GM21360 (cell line): ENCODE measurements at regions not wholly inside any gene's neighbourhood (a gene's known extent, or its start where the extent isn't known, plus 50 kb on each side); places are given as distances from the start of the nearest gene placed in this dataset.

Experiments
- ATAC-seq: cut with Tn5 transposase; IDR thresholded peaks from one replicate; pipeline ENCODE4 v1.9.1; 2021; ENCODE audit warnings: mild to moderate bottlenecking, moderate library complexity; ENCODE audit not compliant: unreplicated experiment

DNA sequence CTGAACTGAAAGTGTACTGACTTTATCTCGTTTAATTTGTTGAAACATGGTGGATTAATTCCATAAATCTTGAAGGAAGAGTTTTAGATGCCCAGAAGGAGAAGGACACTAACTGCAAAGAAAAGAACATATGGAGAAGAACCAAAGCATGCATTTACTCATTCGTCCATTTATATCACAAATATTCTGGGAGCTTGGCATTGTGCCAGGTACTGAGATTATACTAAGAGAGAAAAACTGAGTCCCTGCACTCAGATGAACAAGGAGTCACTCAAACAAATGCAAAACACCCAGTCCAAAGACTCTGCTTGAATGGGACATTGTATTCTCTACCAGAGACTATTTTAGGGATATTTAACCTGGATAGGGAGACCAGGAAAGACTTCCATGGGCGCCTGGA is 588.0 kb upstream of the MGMT start:
- no peak for ATAC-seq

- ATAC-seq = no peak
These were observed 587.5 kb upstream of the MGMT start for GRCh38 chr10:128879441-128880140.

GRCh38 chr10:128880159-128880725 is 586.8 kb upstream of the MGMT start:
- no peak for ATAC-seq

DNA sequence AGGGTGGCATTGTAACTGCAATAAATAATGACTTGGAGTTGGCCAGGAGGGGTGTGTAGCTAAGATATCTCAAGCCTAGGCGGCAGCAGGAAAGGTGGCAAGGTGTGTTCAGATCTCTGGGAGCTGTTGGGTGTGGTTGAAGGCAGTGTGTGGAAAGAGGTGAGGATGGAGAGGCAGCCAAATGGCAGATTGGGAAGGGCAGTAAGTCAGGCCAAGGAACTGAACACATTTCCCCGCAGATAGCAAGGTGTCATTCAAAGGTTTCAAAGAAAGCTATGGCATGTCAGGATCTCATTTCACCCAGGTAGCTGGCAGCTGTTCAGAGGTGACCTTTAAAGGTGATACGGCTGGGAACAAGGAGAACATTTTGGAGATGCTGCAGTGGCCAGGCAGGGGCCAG is 586.0 kb upstream of the MGMT start:
- ATAC-seq = no peak

- no peak for ATAC-seq
These were observed 583.6 kb upstream of the MGMT start for GRCh38 chr10:128883231-128884032.

- ATAC-seq = no peak
These were observed 583.0 kb upstream of the MGMT start for GRCh38 chr10:128884033-128884425.

- ATAC-seq = no peak
These were observed 582.5 kb upstream of the MGMT start for GRCh38 chr10:128884496-128885072.

- no peak for ATAC-seq
These were observed 581.2 kb upstream of the MGMT start for GRCh38 chr10:128885573-128886555.

- ATAC-seq = no peak
These were observed 579.2 kb upstream of the MGMT start for GRCh38 chr10:128887856-128888255.

- no peak for ATAC-seq
These were observed 575.0 kb upstream of the MGMT start for GRCh38 chr10:128892005-128892404.

GRCh38 chr10:128894641-128895040 is 572.4 kb upstream of the MGMT start:
- ATAC-seq = no peak

GRCh38 chr10:128895473-128895872 is 571.6 kb upstream of the MGMT start:
- ATAC-seq = no peak

DNA sequence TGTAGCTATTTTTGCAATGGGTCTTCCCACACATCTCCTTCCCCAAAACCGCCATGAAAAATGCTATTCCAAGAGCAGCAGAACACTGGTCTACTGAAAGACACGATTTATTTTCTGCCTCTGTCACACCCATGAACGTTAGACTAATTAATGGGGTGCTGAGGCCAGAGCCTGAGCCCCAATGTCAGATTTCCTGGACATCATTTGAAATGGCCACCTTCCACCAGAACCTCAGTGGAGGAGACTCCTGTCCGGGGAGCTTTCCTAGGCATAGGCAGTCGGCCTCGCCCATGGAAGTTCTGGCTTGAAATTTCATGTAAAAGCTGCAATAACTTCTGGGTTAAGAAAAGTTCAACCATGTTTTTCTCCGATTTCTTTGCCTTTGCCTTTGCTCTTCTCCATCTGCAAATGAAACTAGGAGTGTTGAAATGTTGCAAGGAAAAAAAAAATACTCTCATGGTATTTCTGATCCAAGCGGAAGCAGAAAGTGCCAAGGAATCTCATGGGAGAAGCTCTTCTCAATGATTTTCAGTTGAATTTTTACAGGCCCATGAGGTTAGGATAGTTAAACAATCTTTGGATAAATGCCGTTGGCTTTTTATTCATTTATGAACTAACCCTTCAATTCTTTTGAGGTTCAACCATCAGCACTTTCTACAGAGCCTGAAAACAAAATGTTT is 570.8 kb upstream of the MGMT start:
- ATAC-seq = no peak

DNA sequence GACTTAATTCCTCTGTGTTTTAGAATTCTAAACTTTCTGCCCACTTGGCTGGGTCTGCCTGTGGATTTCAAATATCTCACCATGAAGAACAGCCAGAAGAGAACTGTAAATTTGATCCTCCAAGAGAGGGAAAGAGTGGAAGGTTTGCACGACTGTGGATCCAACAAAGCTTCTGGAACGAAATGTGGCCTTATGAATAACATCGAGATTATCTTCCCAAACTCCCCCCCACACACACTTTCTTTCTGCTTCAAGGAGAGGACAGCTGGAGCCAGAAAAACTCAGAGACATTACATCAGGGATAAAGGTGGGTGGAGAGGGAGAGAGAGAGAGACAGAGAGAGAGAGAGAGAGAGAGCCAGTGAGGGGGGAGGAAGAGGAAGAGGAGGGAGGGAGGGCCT is 570.1 kb upstream of the MGMT start:
- no peak for ATAC-seq

DNA sequence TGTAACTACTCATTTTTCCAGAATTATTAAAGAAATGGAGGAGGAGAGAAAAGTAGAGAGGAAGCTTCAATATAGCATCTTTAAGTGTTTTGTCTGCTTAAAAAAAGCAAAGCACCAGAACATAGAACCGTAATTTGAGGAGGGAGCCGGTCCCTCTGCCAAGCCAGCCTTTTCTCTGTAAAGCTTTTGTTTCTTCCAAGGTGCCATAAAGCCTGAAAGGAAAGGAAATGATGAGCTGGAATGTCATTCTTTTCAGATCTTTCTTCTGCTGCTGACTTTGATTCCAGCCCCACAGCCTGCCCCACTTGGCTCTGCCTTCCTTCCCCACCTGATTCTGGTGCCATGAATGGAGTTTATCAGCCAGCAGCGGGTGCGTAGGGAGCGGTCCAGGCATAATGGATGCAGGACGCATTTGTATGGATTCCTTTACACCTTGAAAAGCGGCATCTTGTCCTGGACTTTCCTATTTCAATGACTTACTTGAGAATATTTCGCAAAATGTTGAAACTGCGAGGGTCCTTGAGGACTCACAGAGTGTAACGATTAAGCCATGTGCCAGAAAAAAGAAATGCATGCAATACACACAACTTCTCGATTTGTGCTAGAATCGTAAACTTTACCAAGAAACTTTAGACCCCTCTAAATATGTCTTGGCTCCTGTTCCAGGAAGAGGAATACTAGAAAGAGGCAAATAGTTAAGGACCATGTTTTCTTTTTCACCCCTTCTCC is 569.5 kb upstream of the MGMT start:
- no peak for ATAC-seq

GRCh38 chr10:128898133-128898915 is 568.7 kb upstream of the MGMT start:
- ATAC-seq = no peak

- no peak for ATAC-seq
These were observed 568.2 kb upstream of the MGMT start for GRCh38 chr10:128898916-128899195.

DNA sequence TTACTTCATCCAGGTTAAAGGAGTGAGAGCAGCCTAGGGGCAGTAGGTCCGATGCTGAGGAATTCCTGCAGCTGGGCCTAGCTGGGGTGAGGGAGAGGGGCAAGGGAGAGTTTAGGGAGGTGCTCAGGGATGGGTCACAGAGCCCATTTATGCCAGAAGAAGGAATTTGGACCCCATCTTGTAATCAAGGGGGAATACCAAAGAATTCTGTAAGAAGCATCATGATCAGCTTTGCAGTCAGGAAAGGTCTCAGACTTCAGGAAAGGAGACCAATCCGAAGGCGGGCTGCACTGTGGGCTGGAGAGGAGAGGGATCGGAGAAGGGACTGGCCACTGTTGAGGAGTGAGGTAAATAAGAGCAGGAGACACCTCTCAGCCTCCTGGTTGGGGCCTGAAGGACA is 566.6 kb upstream of the MGMT start:
- no peak for ATAC-seq

GRCh38 chr10:128901236-128901635 is 565.8 kb upstream of the MGMT start:
- ATAC-seq = no peak
